Hepatic stellate cell (primary cell): ENCODE measurements at regions not wholly inside any gene's neighbourhood (a gene's known extent, or its start where the extent isn't known, plus 50 kb on each side); places are given as distances from the start of the nearest gene placed in this dataset.
A peak's percentile ranks its signal among the peaks of the same experiment; 100 is the strongest.

Source experiments
- DNase-seq: peaks from one replicate; pipeline ENCODE4 v3.0.0; 2011; ENCODE audit warnings: low spot score

GRCh38 chr14:37899365-37899764 is 303.9 kb downstream of the TTC6 start:
- no peak for DNase-seq

DNA sequence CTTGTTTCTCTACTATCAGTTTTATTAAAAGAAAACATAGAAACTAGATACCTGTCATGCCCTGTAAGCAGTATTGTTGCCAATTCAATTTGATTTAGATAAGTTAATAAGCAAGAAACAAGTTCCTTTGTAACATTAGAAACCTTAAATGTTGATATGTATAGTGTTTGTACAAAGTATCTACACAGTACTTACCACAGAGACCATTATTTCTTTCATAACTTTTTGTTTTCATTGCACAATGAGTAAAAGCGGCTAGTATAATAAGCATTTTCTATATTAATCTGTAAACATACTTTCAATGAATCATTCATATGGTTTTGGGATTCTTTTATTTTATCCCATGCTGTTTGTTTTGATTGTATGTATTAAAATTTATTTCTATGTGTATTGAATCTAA is 305.1 kb downstream of the TTC6 start:
- DNase-seq, result no peak

- DNase-seq, result peak; percentile 57
Measured at GRCh38 chr14:37901978-37902377, 305.7 kb upstream of the SSTR1 start.

GRCh38 chr14:37903343-37904191 is 304.1 kb upstream of the SSTR1 start:
- DNase-seq, result peak; percentile 8

DNA sequence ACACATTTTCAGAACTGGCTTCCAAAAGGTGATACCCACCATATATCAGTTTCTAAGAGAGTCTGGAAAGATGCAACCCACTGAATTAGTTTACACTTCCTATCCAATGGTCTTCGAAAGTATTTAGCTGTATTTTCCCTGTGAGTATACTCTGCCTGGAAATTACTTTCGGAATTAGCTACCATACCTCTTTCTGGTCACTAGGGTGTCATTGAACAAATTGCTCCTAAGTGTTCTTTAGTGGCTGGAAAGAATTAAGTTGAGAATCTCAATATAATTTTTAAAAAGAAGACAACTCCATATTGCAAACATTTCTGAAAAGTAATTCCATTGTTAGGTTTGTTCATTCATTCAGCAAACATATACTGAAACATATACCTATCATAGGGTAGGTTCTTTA is 283.1 kb upstream of the SSTR1 start:
- no peak for DNase-seq

DNA sequence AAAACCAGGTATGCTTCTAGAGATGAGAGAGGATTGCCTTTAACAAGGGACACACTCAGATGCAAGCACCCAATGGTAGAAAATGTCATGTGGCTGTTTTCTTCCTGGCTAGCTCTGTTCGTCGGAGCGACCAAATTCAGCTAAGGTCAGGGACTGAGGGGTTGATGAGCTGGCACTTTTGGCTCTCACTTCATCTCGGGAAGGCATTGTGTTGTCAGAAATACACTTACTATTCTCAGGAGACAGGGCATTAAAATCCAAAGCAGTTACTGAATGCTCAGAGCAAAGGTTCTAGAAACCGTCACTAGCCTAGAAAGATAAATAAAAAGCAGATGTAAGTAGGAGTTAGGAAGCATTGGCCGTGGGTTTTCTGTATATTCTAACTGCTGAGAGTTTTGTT is 275.7 kb upstream of the SSTR1 start:
- no peak for DNase-seq

DNA sequence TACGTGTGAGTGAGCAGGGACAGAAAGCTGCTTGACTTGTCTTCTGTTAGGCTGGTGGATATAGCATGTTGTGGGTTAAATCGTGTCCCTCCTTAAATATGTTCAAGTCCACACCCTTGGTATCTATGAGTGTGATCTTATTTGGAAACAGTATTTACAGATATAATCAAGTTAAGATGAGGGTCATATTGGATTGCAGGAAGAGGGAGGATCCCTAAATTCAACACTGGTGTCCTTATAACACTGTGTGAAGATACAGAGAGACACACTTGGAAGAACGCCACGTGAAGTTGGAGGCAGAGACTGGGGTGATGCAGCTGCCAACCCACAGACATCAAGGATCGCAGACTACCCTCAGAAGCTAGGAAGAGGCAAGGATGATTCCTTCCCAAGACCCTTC is 275.2 kb upstream of the SSTR1 start:
- DNase-seq, result no peak

DNA sequence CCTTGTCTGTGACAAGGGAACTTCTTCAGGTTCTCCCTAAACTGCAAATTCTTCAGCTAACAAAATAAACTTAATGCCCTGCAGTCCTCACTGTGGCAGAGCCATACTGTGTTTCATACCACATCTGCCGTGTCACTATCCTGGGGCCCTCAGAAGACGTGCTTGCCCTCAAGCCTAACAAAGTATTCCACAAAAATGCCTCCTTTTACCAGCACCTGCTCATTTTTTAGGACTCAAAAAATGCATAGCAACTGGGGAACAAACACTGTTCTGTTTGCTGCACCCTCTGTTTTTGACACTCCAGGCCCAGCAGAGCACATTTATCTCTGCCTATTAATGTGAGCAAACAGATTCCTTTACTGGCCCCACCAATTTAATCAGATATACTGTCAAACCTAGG is 270.7 kb upstream of the SSTR1 start:
- DNase-seq, result no peak

- no peak for DNase-seq
Measured at GRCh38 chr14:37939442-37940028, 268.2 kb upstream of the SSTR1 start.

DNA sequence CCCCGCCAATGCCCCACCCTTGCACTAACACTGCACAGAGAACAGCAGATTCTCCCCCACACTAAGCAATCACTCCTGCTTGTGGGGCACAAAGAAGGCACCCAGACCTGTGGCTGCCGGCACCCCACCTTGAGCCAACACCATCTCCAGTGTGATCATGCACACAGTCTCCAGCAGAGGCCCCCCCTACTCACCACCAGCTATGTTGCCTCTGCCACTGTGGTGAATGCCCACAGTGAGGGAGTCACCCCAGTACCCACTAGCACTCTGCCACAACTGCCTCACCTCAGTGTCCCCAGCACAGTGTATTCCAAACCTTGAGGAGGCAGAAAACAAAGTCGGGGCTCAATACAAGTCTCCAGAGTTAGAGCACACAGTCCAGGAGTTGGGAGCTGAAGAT is 261.7 kb upstream of the SSTR1 start:
- no peak for DNase-seq

DNA sequence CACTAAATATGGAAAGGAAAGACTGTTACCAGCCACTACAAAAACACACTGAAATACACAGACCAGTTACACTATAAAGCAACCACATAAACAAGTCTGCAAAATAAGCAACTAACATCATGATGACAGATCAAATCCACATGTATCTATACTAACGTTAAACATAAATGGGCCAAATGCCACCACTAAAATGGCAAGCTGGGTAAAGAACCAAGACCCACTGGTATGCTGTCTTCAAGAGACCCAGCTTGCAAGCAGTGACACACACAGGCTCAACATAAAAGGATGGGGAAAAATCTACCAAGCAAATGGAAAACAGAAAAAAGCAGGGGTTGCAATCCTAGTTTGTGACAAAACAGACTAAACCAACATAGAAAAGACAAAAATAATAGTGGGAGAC is 260.9 kb upstream of the SSTR1 start:
- no peak for DNase-seq

GRCh38 chr14:37948266-37948665 is 259.4 kb upstream of the SSTR1 start:
- no peak for DNase-seq

DNA sequence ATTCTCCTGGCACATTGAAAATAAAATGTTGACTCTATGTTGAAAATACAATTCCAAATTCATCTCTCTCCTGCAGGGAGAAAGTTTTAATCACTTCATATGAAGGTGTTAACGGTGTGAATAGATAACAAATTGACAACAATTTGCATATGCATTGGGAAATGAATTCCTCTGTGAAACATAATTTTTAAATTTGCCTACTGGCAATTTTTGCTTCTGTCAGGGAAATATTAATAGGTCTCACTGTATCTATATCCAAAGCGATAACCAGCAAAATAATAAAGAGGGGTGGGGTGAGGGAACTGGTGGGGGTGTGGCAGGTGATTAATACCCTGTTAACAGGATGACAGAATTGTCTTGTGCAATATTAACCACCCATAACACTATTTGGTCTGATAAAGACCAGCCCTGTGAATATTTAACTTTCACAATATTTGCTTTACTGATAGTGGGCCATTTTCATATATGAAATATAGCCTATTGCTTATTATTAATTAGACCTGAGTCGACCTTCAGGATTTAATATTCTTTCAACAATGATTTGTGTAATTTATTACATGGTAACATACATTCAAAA is 239.0 kb upstream of the SSTR1 start:
- DNase-seq, result no peak

GRCh38 chr14:37969511-37969979 is 238.2 kb upstream of the SSTR1 start:
- DNase-seq, result no peak

DNA sequence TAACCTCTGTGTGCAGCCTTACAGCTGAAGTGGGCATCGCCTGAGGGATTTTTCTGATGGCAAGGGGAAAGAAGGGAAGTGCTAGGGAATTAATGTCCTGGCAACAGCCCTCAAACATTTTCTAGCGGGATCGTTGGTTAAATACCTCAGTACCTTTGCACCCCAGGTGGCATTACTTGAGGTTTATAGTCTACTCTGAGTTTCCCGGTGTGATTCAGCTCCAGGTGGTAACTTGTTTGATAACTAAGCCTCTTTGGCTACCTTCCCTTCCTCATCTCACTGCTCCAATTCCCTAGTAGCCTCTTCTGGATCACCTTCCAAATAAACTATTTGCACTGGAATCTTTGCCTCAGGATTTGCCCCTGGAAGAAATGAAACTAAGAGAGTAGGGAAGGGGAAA is 237.0 kb upstream of the SSTR1 start:
- no peak for DNase-seq

DNA sequence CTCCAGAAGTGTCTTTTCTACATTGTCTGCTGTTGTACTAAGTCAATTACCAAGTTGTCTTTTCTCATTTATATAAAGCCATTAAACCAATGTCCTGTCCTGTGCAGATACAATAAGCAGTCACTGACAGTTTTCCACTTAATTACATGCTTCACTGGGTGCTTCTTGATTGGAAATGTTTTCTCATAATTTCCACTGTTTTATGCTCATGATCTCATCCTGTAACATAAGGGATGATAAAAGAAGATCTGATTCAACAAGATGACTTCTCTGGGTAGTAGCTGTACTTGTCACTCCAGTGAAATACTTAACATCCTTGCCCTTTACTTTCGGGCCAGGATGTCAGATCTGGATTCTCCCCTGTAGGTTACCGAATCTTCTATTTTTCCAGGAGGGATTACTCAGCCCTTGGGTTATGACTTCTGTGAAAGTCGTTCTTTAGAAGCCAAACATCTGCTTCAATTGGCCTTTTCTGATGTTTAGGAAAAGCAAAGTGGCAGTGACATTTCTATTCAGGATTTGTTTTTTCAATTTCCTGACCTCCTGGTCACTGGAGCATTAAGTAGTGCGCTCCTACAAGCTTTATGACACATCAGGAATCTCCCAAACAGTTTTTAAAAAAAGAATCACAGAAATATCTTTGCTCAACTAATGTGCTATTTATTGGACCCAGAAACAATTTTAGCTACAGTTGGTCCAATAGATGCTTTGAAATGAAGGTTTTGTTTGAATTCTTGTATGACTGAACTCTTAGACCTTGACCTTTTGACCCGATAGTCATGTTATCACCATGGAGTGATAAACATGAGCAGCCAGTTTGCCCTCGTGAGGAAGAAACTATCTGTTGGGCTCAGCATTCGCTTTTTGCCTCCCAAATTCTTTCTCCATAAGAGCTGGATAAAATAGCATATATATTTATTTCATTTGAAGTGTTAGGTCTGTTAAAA is 234.5 kb upstream of the SSTR1 start:
- no peak for DNase-seq

- DNase-seq, result no peak
Measured at GRCh38 chr14:37974421-37974820, 233.3 kb upstream of the SSTR1 start.

GRCh38 chr14:37977481-37977880 is 230.2 kb upstream of the SSTR1 start:
- DNase-seq, result no peak

DNA sequence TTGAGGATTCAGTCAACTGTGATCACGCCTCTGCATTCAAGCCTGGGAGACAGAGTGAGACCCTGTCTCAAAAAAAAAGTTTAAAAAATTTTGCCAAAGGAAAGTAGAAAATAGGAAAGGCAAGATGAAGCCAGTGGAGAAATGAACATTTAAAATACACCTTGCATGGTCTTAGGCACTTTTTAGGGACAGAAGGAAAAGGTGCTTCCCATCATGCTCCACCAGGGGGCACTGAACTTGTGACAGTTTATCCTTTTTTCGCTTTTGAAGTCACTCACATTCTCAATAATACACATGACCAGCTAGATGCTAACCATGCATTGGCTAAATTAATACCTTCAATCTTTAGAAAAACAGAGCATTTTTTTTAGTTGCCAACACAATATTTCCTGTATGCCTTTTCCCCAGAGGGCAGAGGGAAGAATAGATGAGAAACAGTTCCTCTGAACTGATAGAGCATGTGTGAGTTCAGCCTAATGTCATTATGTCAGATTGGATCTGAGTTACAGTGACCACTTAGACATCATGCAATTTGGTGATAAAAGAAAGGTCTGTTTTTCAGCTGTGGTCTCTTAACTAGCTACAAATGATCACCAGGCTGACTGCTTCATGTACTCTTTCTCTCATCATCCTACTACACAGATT is 221.8 kb upstream of the SSTR1 start:
- DNase-seq, result peak; percentile 5

DNA sequence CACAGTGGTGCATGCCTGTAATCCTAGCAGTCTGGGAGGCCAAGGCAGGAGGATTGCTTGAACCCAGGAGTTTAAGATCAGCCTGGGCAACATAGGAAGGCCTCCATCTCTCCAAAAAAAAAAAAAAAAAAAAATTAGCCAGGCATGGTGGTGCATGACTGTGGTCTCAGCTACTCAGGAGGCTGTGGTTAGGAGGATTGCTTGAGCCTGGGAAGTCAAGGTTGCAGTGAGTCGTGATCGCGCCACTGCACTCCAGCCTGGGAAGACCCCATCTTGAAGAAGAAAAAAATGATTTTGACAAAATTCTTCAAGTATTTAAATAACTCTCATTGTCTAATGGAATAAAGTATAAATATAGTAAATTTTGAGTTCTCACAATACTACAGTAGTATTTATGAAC is 219.2 kb upstream of the SSTR1 start:
- no peak for DNase-seq

- no peak for DNase-seq
Measured at GRCh38 chr14:37991027-37991426, 216.7 kb upstream of the SSTR1 start.

GRCh38 chr14:37992499-37992898 is 215.2 kb upstream of the SSTR1 start:
- DNase-seq, result no peak
